Suppressor macrophage treated with lipopolysaccharide for 4 hours (primary cell): ENCODE measurements at regions not wholly inside any gene's neighbourhood (a gene's known extent, or its start where the extent isn't known, plus 50 kb on each side); places are given as distances from the start of the nearest gene placed in this dataset.
"Not testable (repeated sequence)": the region's sequence is repeated elsewhere in the genome, so short reads cannot be mapped to it uniquely, and the experiment has no call there.

Experiments
- DNase-seq: peaks from one replicate; pipeline ENCODE4 v3.0.0-alpha.2; 2020

DNA sequence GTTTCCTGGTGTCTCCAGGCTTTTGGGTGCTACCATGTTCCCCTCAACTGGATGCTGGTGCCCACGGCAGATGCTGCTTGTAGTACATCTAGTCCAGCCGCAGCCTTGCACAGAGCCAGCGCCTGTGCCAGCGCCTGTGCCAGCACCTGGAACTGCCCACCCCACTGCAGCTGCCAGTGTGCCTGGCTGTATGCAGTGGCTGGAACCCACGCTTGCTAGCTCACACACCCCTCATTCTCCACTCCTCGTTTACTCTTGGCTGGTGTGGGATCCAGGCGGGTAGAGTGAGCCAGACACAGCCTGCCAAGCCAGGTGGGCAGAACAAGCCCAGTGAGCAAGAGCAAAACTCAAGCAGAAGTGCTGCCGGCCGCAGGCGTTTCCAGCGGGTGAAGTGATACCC lies 428.6 kb downstream of the SLITRK1 start:
- DNase-seq, result no peak

- no peak for DNase-seq
These were observed 429.0 kb downstream of the SLITRK1 start for GRCh38 chr13:83453300-83453699.

DNA sequence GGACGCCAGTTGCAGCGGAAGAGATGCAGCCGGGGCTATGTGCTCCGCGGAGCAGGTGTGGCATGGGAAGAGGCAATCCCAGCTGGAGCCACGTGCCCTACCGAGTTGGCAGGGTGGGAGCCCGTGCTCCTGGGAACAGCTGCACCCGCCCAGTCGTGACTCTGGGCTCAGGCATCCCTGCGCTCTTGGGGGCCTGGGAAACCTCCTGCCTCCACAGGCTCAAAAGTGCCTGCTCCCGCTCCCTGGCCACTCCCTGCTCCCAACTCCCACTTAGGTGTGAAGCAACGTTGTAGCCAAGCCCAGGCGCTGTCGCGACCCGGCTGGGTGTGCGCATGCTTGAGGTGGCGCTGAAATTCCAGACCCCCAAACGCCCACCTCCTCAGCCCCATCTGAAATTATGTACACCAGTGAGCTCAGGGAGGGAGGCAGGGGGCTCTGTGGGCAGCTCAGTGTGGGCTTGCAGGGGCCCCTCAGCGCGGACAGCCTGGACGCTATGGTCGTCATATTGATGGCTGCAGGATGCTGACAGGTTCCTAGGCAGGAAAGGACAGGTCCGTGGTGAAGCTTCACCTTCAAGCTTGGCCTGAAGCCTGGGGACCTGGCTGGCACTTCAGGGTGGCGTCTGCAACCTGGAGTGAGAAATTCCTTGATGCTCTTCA lies 429.9 kb downstream of the SLITRK1 start:
- no peak for DNase-seq

GRCh38 chr13:83450591-83450990 lies 431.7 kb downstream of the SLITRK1 start:
- DNase-seq, result no peak

DNA sequence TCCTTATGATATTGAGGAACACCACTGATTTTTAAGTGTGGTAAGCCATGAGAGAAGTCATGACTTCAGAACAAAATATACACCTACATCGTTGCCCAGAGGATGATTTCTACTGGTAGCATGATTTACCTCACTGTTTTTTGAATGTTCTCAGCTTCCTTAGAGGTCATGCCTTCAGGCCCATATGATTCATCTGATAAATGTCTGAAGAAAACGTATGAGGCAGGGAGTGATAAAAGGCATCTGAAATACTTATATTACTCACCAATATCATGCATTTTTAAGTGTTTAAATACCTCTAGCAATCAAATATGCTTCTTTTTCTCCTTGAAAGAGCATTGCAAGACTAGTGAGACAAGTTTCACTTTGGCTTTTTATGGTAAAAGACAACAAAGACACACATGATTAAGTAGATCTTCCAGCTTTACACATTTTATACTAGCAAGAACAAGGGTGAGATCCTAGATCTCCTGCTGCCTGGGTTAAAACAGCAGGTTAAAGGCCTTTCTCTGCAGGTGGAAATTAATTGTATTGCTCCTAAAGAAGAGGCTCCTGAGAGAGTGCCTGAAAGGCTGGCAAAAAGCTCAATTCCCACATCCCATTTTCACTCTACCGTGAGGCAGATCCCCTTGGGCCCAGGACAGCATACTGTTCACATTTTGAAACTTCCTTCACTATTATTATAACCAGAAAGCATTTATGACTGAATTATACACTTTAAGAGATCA lies 432.4 kb downstream of the SLITRK1 start:
- DNase-seq, result no peak

- DNase-seq, result no peak
These were observed 441.8 kb downstream of the SLITRK1 start for GRCh38 chr13:83440465-83440864.

GRCh38 chr13:83439464-83439863 lies 442.8 kb downstream of the SLITRK1 start:
- not testable (repeated sequence) for DNase-seq

DNA sequence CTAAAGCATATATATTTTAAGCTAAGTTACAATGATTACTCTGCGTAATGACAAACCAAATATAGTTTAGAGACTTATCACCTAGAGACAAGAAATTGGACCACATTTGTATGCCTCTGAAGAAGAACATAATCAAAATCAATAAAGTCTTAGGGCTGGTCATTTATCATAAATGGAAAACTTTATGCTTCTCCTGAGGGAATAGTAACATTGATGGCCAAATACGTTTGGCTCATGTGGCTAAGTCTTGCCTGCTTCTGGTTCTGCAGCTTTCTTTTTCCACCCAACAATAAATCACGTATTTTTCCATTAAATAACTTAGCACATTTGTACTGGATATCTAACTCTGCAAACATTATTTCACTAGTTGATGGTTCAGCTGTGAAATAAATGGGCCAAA lies 458.4 kb downstream of the SLITRK1 start:
- DNase-seq, result no peak

GRCh38 chr13:83423381-83423780 lies 458.9 kb downstream of the SLITRK1 start:
- no peak for DNase-seq

GRCh38 chr13:83414393-83414792 lies 467.9 kb downstream of the SLITRK1 start:
- no peak for DNase-seq

- no peak for DNase-seq
These were observed 495.7 kb downstream of the SLITRK1 start for GRCh38 chr13:83386609-83387008.

DNA sequence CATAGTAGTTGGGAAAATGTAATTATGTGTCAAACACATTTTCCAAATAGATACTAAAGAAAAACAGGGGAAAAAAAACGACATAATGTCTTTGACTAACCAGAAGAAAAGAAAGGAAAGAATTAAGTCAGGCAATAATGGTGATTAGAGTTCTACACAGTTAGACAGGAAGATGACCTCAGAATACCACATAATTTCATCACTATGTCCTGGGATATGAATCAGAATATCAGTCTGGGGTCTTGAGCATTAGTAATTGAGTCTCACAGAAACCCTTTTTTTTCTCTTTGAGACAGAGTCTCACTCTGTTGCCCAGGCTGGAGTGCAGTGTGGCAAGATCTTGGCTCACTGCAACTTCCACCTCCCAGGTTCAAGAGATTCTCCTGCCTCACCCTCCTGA lies 503.4 kb downstream of the SLITRK1 start:
- DNase-seq, result no peak

GRCh38 chr13:83377491-83377890 lies 504.8 kb downstream of the SLITRK1 start:
- no peak for DNase-seq

DNA sequence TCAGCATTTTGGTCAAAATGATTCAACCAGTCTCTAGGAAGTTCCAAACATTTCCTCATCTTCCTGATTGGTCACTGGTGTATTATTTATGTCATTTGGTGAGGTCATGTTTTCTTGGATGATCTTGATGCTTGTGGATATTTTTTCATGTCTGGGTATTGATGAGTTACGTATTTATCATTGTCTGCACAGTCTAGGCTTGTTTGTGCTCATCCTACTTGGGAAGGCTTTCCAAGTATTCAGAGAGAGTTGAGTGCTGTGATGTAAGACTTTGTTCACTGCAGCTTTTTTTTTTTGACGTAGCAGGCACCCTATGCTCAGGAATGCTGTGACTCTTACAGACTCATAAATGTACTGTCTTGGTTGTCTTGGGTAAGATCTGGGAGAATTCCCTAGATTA lies 509.5 kb downstream of the SLITRK1 start:
- DNase-seq, result no peak

DNA sequence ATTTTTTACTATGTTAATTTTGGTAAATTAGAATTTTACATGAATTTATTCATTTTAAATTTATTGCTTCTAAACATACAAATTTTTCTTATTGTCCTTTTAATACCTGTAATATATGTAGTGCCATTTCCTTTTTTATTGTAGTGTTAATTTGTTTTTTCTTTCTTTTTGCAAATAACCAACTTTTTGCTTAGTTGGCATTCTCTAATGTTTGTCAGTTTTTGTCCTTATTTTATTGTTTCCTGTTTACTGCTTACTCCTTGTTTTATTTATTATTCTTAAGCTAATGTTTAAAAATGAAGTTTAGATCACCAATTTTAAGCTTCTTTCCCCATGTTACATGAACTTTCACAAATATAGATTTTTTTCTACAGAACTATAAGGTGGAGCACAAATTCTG lies 516.6 kb downstream of the SLITRK1 start:
- DNase-seq, result no peak

DNA sequence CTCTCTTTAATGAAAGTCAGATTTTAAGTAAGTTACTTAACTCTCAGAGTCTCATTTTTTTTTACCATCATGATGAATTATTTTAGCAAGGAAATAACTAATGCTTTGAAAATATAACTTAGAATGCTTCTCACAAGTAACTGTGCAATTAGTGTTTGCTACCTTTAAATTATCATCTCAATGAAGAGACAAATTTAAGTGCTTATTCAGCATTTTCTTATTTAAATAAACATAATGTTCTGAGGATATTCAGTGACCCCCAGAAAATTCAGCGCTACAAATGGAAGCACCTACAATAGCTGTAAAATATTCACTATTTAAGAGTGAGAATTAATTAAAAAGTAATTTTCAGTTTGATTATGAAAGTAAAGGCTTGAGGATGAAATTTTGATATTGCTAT lies 527.2 kb downstream of the SLITRK1 start:
- DNase-seq, result no peak

- no peak for DNase-seq
These were observed 529.9 kb downstream of the SLITRK1 start for GRCh38 chr13:83352391-83352790.

GRCh38 chr13:83350569-83350968 lies 531.7 kb downstream of the SLITRK1 start:
- no peak for DNase-seq

GRCh38 chr13:83344518-83344917 lies 537.8 kb downstream of the SLITRK1 start:
- DNase-seq, result no peak

DNA sequence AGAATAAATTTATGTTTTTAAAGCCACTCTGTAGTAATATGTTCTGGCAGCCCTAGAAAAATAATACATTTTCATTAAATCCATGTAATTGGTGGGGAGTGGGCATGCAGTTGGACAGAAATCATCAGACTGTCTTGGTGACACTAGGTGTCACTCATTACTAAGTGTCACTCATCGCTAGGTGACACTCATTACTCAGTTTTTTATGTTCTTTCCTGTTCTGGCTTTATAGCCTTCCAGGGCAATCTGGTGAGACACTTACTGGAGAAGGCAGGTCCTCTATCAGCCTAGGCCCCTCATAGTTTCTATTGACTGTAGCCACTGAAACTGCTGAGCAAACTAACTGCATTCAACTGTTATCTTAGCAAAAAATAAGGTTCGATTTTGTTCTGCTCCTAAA lies 542.1 kb downstream of the SLITRK1 start:
- DNase-seq, result no peak

DNA sequence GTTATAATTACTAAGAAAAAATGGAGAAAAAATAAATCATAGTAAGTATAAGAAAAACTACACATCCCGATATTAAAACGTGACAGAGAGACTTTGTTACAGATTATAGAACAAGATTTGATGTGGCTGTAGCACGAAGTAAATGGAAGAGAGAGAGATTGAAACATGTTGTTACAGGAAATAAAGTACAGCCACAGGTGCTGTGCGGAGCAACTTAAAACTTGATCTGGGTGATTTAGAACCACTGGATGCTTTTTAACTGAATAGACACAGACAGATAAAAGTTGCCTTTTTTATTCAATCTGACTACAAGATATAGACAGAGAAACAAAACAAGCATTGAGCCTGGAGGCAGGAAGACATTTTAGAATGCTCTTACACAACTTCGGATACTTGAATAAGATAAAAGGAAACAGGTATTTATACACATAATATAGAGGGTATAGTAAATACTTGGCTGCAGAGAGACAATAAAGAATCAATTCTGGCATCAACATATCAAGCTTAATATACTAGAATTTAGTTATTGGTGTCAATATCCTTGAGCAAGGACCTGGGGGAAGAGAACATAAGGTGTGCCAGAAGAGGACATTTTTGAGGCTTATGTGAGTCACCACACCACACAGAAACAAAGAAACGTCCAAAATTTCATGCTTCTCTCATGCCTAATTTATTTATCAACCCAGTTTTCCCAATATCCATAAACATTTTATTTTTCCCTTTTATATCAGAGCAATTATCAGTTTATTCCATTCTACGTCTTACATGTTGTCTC lies 548.5 kb downstream of the SLITRK1 start:
- no peak for DNase-seq

DNA sequence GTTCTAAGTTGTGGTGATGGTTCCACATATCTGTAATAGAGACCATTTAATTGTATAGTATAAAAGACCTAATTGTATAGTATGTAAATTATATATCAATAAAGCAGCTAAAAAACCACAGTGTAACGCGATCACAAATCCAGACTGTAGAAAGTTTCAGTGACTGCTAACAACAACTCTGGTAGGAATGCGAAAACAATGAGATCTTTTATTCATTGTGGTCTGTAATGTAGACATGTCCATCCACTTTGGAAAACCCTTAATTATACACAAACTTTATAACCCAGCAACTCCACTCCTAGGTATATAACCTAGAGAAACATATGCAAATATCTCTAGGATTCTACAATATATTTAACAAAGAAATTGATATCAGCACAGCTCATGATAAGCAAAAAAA lies 549.5 kb downstream of the SLITRK1 start:
- DNase-seq, result no peak

DNA sequence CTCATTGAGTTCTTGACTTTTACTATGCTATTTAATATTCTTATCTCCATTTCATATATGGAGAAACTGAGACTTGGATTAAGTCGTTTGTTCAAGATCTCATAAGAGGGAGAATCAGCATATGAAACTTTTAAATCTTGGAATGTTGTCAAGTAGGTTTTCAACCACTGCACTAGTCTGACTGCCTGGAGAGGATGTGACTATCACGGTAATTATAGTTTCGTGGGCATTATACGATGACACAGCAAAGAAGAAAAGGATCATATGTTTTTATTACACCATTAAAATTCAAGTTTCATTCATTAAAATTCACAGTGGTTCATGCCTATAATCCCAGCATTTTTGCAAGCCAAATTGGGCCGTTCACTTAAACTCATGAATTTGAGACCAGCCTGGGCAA lies 555.2 kb downstream of the SLITRK1 start:
- no peak for DNase-seq
